Urinary bladder (tissue), 3 donors: ENCODE measurements at regions not wholly inside any gene's neighbourhood (a gene's known extent, or its start where the extent isn't known, plus 50 kb on each side); places are given as distances from the start of the nearest gene placed in this dataset.
A peak's percentile ranks its signal among the peaks of the same experiment; 100 is the strongest.

Source experiments
- DNase-seq: peaks from one replicate; pipeline ENCODE4 v3.0.0-alpha.2; 2015; ENCODE audit errors: extremely low spot score
- H3K27ac ChIP-seq: one replicate; pipeline ENCODE4 v1.5.1; 2013; ENCODE audit warnings: low read depth, mild to moderate bottlenecking, moderate library complexity
- H3K36me3 ChIP-seq: one replicate; pipeline ENCODE4 v1.6.1; 2013; ENCODE audit warnings: mild to moderate bottlenecking, moderate library complexity; ENCODE audit not compliant: insufficient read depth
- H3K4me1 ChIP-seq: one replicate; pipeline ENCODE4 v1.6.1; 2013; ENCODE audit warnings: mild to moderate bottlenecking, moderate library complexity; ENCODE audit not compliant: insufficient read depth
- H3K4me3 ChIP-seq: one replicate; pipeline ENCODE4 v1.5.1; 2013; ENCODE audit warnings: low read depth, low read length
- WGBS: extraction: QIAGEN DNeasy Blood & Tissue Kit; methylation state at CpG from one replicate; pipeline ENCODE4 v1.1.7; 2013; 5-methylcytosine and 5-hydroxymethylcytosine counted together
- donor health status: healthy with polysubstance abuse.
- donor health status: healthy.

GRCh38 chr1:58283388-58284224 is 262.9 kb downstream of the OMA1 start:
- Histone ChIP-seq H3K4me1 (no peaks in the 10 kb centered on the region), H3K27ac (no peak overlapping the region), H3K4me3 (no peak overlapping the region), H3K36me3 (no peaks in the 10 kb centered on the region)
- no peak for DNase-seq
- 78% methylated on average over 6 of the region's 6 CpGs for WGBS

GRCh38 chr1:58282623-58283387 is 263.7 kb downstream of the OMA1 start:
- Histone ChIP-seq H3K4me1 (no peaks in the 10 kb centered on the region), H3K36me3 (no peaks in the 10 kb centered on the region), H3K4me3 (no peak overlapping the region), H3K27ac (no peak overlapping the region)
- 60% methylated on average over 7 of the region's 7 CpGs for WGBS
- no peak for DNase-seq

DNA sequence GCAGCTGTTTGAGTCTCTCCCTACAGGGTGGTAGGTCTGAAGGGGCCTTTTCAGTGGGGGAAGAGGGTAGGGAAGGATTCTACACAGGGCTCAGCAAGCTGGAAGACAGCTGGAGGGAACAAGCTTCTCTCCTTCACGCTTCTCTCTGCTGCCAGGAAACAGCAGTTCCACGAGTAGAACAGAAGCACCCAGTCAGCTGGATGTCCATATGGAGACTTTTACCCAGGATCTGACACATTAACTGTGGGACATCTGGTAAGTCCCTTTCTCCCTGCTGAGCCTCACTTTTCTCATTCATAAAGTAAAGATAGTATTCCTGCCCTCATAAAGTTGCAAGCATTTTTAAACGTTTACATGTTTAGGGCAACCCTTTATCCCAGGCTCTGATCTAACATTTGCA is 280.3 kb downstream of the OMA1 start:
- H3K27ac ChIP-seq = no peak overlapping the region
- DNase-seq = no peak
- no peak overlapping the region for H3K4me3 ChIP-seq
- no peaks in the 10 kb centered on the region for H3K36me3 ChIP-seq
- 29% methylated on average over 3 of the region's 3 CpGs for WGBS
- H3K4me1 ChIP-seq = no peaks in the 10 kb centered on the region

DNA sequence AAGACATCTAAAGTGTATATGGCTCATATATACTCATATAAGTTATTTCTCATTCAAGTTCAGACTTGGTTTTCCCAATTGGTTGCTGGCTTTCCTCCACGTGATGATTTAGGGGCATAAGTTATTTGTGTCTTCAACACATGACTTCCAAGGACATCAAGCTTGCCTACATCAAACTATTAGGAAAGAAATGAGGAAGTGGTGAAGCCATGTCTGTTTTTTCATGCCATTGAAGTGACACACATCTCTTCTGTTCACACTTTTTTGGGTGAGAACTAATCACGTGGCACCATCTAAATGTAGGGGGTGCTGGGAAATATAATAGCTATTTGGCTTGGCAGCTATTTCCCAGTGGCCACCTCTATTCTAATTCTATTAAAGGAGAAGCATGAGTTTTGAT is 282.1 kb downstream of the OMA1 start:
- no peak for DNase-seq
- no peaks in the 10 kb centered on the region for H3K36me3 ChIP-seq
- 61% methylated on average over 2 of the region's 2 CpGs for WGBS
- no peak overlapping the region for H3K4me3 ChIP-seq
- H3K27ac ChIP-seq = no peak overlapping the region
- no peaks in the 10 kb centered on the region for H3K4me1 ChIP-seq

DNA sequence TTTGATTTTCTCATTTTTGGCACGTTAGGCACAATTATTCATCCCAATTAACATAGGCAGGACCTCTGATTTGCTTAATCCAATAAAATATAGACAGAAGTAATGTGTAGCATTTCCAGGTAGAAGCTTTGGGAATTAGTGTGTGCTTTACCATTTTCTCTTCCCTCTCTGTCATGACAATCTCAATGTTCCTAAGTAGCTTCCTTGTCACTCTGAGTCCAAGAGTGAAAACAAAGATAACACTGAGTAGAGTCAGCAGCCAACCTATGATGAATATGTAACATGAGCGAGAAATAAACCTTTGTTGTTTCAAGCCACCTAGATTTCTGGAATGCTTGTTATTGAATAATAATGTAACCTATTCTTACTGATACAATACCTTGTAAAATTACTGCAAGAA is 283.8 kb downstream of the OMA1 start:
- H3K4me3 ChIP-seq = no peak overlapping the region
- no peak for DNase-seq
- no peaks in the 10 kb centered on the region for H3K4me1 ChIP-seq
- H3K27ac ChIP-seq = no peak overlapping the region
- WGBS = 84% methylated on average over 2 of the region's 2 CpGs
- no peaks in the 10 kb centered on the region for H3K36me3 ChIP-seq

DNA sequence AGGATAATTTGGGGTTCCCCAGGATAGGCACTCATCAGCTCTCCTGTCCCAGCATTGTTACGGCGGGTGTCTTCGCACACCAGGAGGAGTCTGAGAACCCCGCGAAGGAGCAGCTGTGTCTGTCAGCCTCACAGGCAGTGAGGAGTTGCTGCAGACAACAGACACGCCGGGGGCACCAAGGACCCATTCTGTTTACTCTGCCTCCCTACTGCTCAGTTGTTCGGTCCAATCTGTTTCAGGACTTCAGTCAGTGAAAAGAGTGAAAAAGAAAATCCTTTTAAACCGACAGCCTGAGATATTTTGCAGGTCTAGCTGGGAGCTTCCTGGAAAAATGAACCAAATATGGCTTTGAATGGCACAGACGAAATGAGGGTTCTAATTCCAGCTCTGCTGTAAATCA is 288.4 kb downstream of the OMA1 start:
- Histone ChIP-seq H3K36me3 (no peaks in the 10 kb centered on the region), H3K4me3 (no peak overlapping the region), H3K4me1 (no peaks in the 10 kb centered on the region), H3K27ac (no peak overlapping the region)
- 61% methylated on average over 10 of the region's 10 CpGs for WGBS
- no peak for DNase-seq

DNA sequence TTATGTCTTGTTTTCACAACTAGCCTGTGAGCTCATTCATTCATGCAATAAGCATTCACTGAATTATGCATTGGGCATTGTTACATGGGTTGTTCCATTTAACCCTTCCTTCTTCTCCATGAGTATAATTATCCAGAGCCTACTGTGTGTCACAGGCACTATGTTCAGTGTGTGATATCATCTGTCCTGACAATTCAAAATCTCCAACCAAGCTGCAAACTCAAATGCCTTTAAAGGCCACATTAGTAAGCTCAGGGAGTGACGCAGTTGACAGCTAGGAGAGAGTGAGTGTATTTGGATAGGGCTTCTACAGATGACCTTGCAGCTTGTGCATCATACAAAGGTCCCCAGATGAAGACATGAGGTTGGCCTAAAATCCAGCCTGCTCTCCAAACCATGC is 289.5 kb downstream of the OMA1 start:
- no peaks in the 10 kb centered on the region for H3K36me3 ChIP-seq
- H3K27ac ChIP-seq = no peak overlapping the region
- no peaks in the 10 kb centered on the region for H3K4me1 ChIP-seq
- 94% methylated on average over 1 of the region's 1 CpG for WGBS
- H3K4me3 ChIP-seq = no peak overlapping the region
- DNase-seq = no peak

GRCh38 chr1:58256546-58256945 is 290.0 kb downstream of the OMA1 start:
- Histone ChIP-seq H3K36me3 (no peaks in the 10 kb centered on the region), H3K27ac (no peak overlapping the region), H3K4me1 (no peaks in the 10 kb centered on the region), H3K4me3 (no peak overlapping the region)
- no peak for DNase-seq
- WGBS = 90% methylated on average over 3 of the region's 3 CpGs

GRCh38 chr1:58256041-58256440 is 290.5 kb downstream of the OMA1 start:
- WGBS = 93% methylated on average over 10 of the region's 10 CpGs
- Histone ChIP-seq H3K36me3 (no peaks in the 10 kb centered on the region), H3K27ac (no peak overlapping the region), H3K4me3 (no peak overlapping the region), H3K4me1 (no peaks in the 10 kb centered on the region)
- no peak for DNase-seq

- Histone ChIP-seq H3K36me3 (no peaks in the 10 kb centered on the region), H3K27ac (no peak overlapping the region), H3K4me3 (no peak overlapping the region), H3K4me1 (no peaks in the 10 kb centered on the region)
- 79% methylated on average over 4 of the region's 4 CpGs for WGBS
- no peak for DNase-seq
Measured at GRCh38 chr1:58255192-58255591, 291.3 kb downstream of the OMA1 start.

DNA sequence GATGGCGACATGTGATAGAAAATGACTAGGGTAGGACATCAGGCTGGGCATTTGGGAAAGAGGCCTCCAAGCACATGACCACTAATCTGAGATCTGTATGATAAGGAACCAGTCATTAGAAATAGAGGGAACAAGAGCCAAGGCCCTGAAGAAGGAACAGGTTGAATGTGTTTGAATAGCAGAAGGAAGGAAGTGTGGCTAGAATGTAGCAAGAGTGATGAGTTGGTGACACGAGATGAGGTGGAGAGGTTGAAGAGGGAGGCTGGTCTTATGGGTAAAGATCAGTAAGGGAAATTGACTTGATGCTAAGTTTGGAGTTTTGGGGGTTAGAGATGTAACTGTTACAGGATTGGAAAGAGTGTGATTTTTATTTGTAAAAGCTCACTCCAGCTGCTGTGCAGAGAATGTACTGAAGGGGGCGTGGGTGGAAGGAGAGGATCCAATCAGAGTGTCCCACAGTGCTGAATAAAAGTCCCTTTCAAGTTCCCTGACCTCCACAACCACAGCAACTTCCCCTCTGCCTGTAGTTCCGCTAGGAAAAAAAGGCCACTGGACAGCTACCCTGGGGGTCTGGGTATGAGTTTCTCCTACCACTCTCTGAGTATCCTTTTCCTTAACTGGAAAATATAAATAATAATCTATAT is 295.0 kb downstream of the OMA1 start:
- 61% methylated on average over 4 of the region's 4 CpGs for WGBS

DNA sequence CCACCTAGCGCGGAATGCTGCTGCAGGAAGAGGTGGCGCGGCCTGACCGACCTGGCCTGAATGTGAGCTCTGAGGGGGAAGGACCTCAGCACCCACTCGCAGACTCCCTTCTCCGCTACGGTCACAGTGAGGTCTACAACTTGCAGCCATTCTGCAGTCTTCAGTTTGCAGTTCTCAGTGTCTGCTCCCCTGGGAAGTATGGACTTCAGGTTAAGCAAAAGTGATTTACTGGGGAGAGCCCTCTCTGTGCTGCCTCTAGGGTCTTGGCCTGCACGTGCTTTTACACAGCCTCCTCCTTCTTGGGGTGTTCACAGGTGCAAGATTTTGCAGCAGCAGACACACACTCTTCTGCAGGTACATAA is 296.0 kb downstream of the OMA1 start:
- Histone ChIP-seq H3K27ac (no peak overlapping the region), H3K4me1 (peaks cover 2% of the 10 kb centered on the region), H3K4me3 (no peak overlapping the region), H3K36me3 (no peaks in the 10 kb centered on the region)
- DNase-seq = no peak
- WGBS = 13% methylated on average over 9 of the region's 9 CpGs

More for the DNA sequence above, 295.0 kb downstream of the OMA1 start:
- H3K27ac ChIP-seq = no peak overlapping the region
- no peaks in the 10 kb centered on the region for H3K36me3 ChIP-seq
- DNase-seq = no peak
- peaks cover 2% of the 10 kb centered on the region for H3K4me1 ChIP-seq
- H3K4me3 ChIP-seq = no peak overlapping the region

GRCh38 chr1:58249737-58250586 is 296.6 kb downstream of the OMA1 start:
- 1% methylated on average over 81 of the region's 81 CpGs for whole genome bisulfite sequencing
- peaks cover 2% of the 10 kb centered on the region for H3K4me1 ChIP-seq
- no peak overlapping the region for H3K27ac ChIP-seq
- DNase-seq = no peak
- no peaks in the 10 kb centered on the region for H3K36me3 ChIP-seq
- H3K4me3 ChIP-seq = peak overlapping the region; percentile 18
